OCI-LY1 (cell line): ENCODE measurements at regions not wholly inside any gene's neighbourhood (a gene's known extent, or its start where the extent isn't known, plus 50 kb on each side); places are given as distances from the start of the nearest gene placed in this dataset.

Source experiments
- EZH2 ChIP-seq: fragments of 200-600 bp; sonication (generic), shearing (Covaris generic); IDR thresholded peaks from 2 replicates; pipeline ENCODE4 v1.8.0; 2017; ENCODE audit warnings: borderline replicate concordance, mixed run types, mild to moderate bottlenecking, antibody characterized with exemption, low read length, moderate library complexity, mixed read lengths
- TF ChIP-seq, protein P1 (sequence below): fragments of 200-600 bp; sonication (generic), shearing (Covaris generic); IDR thresholded peaks from 2 replicates; pipeline ENCODE4 v1.5.1; 2017; ENCODE audit warnings: mild to moderate bottlenecking, antibody characterized with exemption, low read length, moderate library complexity, mixed read lengths

DNA sequence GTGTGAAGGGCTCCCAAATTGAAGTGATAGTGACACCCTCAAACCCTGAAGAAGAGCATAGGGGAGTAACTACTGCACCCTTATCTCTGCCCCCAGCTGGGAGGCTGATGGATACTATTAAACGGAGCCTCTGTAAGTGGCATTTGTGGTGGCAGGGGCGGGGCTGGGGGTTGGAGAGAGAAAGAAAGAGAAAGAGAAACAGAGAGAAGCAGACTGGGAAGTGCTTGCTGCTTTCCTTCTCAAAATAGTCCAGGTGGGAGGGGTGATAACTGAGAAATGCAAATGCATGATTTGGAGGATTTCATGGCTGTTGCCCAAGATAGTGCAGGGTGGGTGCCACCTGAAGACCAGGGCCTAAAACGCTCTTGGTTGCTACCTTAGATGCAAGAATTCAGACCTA is 253.5 kb upstream of the GATB start:
- TF ChIP-seq, protein P1, sequence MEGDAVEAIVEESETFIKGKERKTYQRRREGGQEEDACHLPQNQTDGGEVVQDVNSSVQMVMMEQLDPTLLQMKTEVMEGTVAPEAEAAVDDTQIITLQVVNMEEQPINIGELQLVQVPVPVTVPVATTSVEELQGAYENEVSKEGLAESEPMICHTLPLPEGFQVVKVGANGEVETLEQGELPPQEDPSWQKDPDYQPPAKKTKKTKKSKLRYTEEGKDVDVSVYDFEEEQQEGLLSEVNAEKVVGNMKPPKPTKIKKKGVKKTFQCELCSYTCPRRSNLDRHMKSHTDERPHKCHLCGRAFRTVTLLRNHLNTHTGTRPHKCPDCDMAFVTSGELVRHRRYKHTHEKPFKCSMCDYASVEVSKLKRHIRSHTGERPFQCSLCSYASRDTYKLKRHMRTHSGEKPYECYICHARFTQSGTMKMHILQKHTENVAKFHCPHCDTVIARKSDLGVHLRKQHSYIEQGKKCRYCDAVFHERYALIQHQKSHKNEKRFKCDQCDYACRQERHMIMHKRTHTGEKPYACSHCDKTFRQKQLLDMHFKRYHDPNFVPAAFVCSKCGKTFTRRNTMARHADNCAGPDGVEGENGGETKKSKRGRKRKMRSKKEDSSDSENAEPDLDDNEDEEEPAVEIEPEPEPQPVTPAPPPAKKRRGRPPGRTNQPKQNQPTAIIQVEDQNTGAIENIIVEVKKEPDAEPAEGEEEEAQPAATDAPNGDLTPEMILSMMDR: no peak
- no peak for TF ChIP-seq EZH2
